Stimulated activated CD8-positive, alpha-beta memory T cell treated with anti-CD3 and anti-CD28 coated beads, Interleukin-15, amount 100 ng/mL, for 48 hours (primary cell): ENCODE measurements at regions not wholly inside any gene's neighbourhood (a gene's known extent, or its start where the extent isn't known, plus 50 kb on each side); places are given as distances from the start of the nearest gene placed in this dataset.
"Not testable (repeated sequence)": the region's sequence is repeated elsewhere in the genome, so short reads cannot be mapped to it uniquely, and the experiment has no call there.

ENCODE experiments used
- DNase-seq, 2 donors: peaks; one replicate each; pipeline ENCODE4 v3.0.0-alpha.2; 2020; ENCODE audit warnings: low read depth in 2 of 2

GRCh38 chr10:86579883-86580520 is 58.4 kb upstream of the WAPL start:
- DNase-seq: no peak

DNA sequence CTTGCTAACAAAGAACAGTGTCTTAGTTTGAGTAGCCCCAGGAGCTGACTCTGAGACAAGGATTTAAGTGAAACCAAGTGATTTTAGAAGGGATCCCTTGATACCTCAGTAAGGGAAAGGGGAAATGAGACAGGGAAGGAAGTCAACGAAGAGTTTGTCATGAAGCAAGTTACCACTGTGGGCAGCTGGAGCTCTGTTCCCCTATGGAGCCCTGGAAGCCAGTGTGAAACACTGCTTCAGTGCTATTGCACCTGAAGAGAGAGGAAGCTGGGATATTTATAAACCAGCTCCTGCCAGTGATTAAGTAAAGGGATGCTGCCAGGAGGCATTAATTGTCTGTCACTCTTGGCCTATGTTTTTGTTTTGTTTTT is 58.9 kb upstream of the WAPL start:
- no peak for DNase-seq

DNA sequence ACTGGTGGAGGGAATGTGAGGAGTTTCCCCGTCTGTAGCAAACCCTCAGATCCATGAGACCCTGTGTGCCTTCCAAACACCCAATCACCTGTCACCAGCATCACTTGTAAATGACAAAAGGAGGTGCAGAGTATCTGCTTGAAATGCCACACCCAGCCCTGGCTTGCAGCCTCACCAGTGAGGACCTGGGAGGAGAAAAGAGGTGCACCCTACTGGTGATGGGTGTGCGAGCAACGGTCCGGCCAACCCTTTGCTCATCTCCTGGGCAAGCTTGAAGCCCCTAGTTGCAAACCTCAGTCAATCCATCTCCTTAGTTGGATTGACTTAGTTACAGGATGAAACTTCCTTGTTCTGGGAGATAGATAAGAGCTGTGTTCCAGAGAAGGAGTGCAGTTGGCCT is 62.4 kb upstream of the WAPL start:
- no peak for DNase-seq

DNA sequence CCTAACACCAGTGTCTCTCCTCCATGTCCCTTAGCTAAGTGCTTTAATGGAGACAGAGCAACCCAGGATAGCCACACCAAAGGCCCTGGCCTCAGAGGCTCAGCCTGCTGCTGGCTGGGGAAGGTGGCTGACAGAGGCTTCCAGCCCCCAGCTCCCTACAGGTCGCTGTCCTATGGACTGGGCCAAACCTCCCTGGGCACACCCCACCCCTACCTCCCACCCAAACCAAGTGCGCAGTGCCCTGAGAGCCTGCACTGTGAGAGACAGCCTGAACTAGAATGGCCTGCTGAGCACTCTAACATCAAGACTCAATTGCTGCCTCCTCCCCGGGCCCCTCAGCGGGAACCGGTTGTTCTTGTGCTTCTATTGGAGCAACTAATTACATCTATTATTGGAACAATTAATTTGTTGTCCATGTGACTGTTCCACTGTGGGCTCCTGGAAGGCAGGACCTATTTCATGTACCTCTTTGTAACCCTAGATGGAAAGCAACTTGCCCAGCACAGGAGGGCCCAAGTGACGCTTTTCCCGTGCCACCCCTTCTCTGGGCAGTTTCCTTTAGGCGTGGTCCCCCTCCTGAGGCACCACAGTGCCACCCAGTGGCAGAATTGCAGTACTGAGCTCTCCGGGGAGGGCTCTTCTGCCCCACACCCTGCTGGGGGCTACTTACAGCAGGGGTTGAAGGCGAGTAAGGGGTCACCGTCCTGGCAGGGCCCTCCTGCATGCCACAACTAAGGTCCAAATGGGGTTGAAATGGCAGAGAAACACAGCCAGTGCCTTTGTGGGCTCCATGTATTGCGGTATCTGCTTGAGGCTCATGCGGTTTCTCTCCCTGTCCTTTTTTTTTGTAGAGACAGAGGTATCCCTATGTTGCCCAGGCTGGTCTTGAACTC is 63.7 kb upstream of the WAPL start:
- DNase-seq: peak; percentile 42 to 54

GRCh38 chr10:86586516-86586915 is 64.9 kb upstream of the WAPL start:
- DNase-seq: no peak

GRCh38 chr10:86588781-86589180 is 65.6 kb upstream of the OPN4 start:
- not testable (repeated sequence) for DNase-seq

DNA sequence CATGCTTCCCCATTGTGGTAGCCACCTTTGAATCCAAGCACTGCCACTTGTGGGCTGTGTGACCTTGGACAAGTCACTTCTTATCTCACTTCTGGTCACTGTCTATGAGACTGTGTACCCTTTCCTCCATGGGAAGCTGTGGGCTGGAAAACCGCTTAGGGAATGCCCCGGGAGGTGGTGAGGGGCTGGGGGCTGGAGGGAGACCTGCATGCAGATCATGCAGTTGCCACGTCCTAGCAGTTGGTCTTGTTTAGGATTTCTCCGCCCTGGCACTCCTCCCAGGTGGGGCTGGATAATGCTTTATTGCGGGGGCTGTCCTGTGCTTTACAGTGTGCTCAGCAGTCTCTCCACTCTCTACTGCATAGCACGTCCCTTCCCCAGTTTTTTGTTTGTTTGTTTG is 62.9 kb upstream of the OPN4 start:
- no peak for DNase-seq

GRCh38 chr10:86592413-86592812 is 61.9 kb upstream of the OPN4 start:
- DNase-seq: no peak

DNA sequence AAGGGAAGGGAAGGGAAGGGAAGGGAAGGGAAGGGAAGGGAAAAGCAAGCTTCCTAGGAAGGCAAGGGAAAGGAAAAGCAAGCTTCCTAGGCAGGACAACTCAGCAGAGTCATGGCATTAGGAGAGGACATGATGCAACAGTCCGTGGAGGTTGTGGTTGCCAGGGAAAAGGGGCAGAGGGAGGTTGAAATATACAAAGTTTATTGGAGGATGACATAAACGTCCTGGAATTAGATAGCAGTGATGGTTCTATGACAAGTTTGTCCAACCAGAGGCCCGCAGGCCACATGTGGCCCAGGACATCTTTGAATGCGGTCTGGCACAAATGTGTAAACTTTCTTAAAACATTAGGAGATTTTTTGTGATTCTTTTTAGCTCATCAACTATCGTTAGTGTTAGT is 59.8 kb upstream of the OPN4 start:
- no peak for DNase-seq

GRCh38 chr10:86595496-86595895 is 58.9 kb upstream of the OPN4 start:
- DNase-seq: no peak

GRCh38 chr10:86596266-86596665 is 58.1 kb upstream of the OPN4 start:
- DNase-seq: no peak

- no peak for DNase-seq
Measured at GRCh38 chr10:86597306-86597705, 57.0 kb upstream of the OPN4 start.

DNA sequence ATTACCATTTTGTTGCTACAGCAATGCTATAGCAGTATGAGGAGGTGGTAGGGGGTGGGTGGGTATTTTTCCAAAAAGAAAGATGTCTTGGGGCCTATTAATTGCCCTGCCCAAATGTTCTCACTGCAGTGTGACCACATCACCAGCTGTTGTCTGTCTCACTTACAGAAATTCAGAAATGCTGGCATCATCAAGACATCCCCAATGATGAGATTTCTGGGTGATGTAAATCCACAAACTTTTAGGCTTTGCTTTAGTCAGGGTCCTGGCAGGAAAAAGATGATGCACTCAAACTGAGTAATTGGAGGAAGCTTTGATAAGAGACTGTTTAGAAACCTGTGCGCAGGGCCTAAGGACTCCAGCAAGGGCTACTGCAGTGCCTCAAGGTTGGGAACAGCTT is 56.2 kb upstream of the OPN4 start:
- DNase-seq: no peak

- DNase-seq: no peak
Measured at GRCh38 chr10:86599041-86599440, 55.3 kb upstream of the OPN4 start.

DNA sequence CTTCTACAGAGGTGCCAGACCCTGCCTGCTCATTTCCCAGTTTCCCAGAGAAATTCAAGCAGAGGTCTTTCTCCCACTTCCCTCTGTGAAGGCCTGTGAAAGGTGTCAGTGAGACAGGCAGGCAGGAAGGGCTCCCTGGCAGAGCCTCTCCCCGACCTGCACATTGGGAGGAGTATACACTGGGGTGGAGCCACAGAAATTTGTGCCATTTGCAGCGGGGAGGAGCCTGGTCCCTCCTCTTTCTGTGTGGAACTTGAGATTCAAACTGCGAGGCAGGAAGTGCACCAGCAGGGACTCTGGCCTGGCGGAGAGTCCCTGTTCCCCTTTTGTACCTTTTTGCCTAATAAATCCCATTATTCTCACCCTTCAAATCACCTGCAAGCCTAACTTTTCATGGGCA is 54.6 kb upstream of the OPN4 start:
- no peak for DNase-seq

DNA sequence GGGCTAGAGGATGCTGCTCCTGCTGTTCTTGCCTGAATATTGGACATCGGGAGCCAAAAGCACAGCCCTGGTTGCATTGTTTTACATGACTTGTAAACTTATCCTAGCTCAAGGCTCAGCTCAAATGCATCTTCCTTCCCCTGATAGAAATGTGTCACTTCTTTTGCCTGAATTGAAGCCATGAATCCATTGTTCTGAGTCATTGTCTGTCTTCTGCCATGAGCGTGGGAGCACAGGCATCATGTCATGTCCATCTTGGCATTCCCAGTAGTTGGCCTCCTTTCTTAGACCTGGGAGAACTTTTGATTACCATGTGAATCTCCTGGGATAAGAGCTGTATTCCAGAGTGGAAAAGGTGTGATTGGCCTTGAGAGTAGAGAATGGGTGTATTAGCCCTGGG is 54.1 kb upstream of the OPN4 start:
- DNase-seq: no peak

DNA sequence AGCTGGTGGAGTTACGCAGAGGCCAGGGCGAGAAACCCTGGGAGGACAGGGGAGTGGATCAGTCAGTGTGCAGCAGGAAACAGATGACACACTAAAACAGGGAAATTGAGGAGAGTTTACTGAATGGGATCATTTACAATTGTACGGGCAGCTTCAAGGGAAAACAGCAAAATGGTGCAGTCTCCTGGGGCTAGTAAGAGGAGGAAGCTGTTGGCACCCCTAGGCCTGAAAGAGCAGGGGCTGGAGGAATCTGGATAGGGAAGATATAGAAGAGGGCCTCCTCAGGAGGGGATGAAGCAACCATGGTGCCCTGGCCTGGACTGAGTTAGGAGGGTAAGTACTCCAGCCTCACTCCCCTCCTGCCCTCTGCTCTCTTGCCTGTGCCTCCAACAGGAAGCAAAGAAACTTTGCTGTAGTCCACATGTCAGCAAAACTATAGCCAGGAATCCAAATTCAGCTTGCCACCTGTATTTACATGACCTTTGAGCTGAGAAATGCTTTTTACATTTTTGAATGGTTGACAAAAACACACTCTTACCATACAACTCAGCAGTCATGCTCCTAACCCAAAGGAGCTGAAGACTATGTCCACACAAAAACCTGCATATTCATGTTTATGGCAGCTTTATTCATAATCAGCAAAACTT is 52.3 kb upstream of the OPN4 start:
- no peak for DNase-seq

DNA sequence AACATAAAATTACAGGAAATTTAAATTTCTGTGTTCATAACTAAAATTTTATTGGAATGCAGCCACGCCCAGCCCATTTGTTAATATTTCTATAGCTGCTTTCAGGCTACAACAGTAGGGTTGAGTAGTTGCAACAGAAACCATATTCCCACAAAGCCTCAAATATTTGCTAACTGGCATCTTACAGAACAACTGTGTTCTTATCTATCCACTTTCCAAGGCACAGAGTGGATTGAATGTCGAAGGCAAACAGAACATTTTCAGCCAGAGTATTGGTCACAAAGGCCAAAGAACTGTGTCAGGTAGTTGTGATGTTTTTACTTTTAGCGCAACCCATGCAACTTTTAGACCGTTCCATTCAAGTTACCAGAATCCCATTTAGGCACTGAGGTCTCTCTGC is 51.1 kb upstream of the OPN4 start:
- no peak for DNase-seq
